PFSK-1 (cell line): ENCODE measurements at regions not wholly inside any gene's neighbourhood (a gene's known extent, or its start where the extent isn't known, plus 50 kb on each side); places are given as distances from the start of the nearest gene placed in this dataset.

ENCODE experiments used
- POLR2AphosphoS5 ChIP-seq: IDR thresholded peaks from 2 replicates; pipeline ENCODE4 v1.6.1; 2012; ENCODE audit warnings: low read depth, mild to moderate bottlenecking, control low read depth, low read length, moderate library complexity
- REST ChIP-seq, 2 experiments: IDR thresholded peaks; 2 replicates each; pipeline versions ENCODE4 v1.6.1 to v1.8.0; 2011 to 2012; ENCODE audit warnings: low read depth in 2 of 2, low read length in 2 of 2, control low read depth in 1 of 2, inconsistent platforms in 1 of 2, mild to moderate bottlenecking in 1 of 2, moderate library complexity in 1 of 2; ENCODE audit not compliant: insufficient read depth in 1 of 2
- SIN3A ChIP-seq: IDR thresholded peaks from 2 replicates; pipeline ENCODE4 v1.6.1; 2012; ENCODE audit warnings: mild to moderate bottlenecking, low read length, moderate library complexity, borderline replicate concordance; ENCODE audit not compliant: insufficient read depth

- no peak for TF ChIP-seq REST (IDR thresholded peaks at IDR 0.05; ENCODE audit: insufficient read depth in 1 of 2, low read depth in 2 of 2, low read length in 2 of 2)
- no peak for TF ChIP-seq POLR2AphosphoS5
- no peak for TF ChIP-seq SIN3A
These were observed 434.1 kb upstream of the HS6ST1 start for GRCh38 chr2:128752691-128753263.
